ENCODE measurements at regions not wholly inside any gene's neighbourhood (a gene's known extent, or its start where the extent isn't known, plus 50 kb on each side); places are given as distances from the start of the nearest gene placed in this dataset.

GRCh38 chr4:10302096-10302495 lies 155.1 kb downstream of the ZNF518B start:
- CTCF ChIA-PET: no interaction called here
- POLR2A ChIA-PET: no interaction called here
- ATAC-seq (ENCODE audit: low read depth) (no peak), DNase-seq (no peak)
- no peak overlapping the region for H3K4me2 ChIP-seq (replicated peaks; ENCODE audit: low read depth, low read length, poor library complexity, severe bottlenecking)
- Mint-ChIP-seq H3K9me3 (ENCODE audit: insufficient read depth) (no peaks in the 10 kb centered on the region), H3K27ac (no peak overlapping the region), H3K4me3 (no peak overlapping the region), H3K4me1 (no peaks in the 10 kb centered on the region), H3K27me3 (peaks cover 10% of the 10 kb centered on the region)
- no peak overlapping the region for H3K9ac ChIP-seq (ENCODE audit: low read length)
- no peak overlapping the region for H3K4me3 ChIP-seq (ENCODE audit: control extremely low read depth in 1 of 5, extremely low read depth in 1 of 5, insufficient read depth in 1 of 5, low read depth in 2 of 5, low read length in 4 of 5)
- no peaks in the 10 kb centered on the region for H3K9me3 ChIP-seq (ENCODE audit: control extremely low read depth in 1 of 3, control insufficient read depth in 2 of 3, insufficient read depth in 1 of 3, low read length in 2 of 3)
- no peaks in the 10 kb centered on the region for H4K20me1 ChIP-seq (ENCODE audit: control insufficient read depth, insufficient read depth, low read length, poor library complexity, severe bottlenecking)
- H3K79me2 ChIP-seq (ENCODE audit: control insufficient read depth, insufficient read depth, low read length): no peaks in the 10 kb centered on the region
- 43% methylated on average over 1 of the region's 2 CpGs for WGBS (ENCODE audit: insufficient coverage)
- intact Hi-C loops (cut with micrococcal nuclease): no loop called here
- H2AFZ ChIP-seq (ENCODE audit: insufficient read depth, low read depth, low read length, poor library complexity, severe bottlenecking): no peak overlapping the region
- H3K4me1 ChIP-seq (ENCODE audit: control insufficient read depth in 2 of 2, insufficient read depth in 2 of 2, low read length in 2 of 2): no peaks in the 10 kb centered on the region
- no peak overlapping the region for H3K27ac ChIP-seq (ENCODE audit: low read length in 2 of 2)
- no peaks in the 10 kb centered on the region for H3K36me3 ChIP-seq (replicated peaks in 1 of 2; ENCODE audit: control extremely low read depth in 1 of 2, control insufficient read depth in 1 of 2, extremely low read depth in 1 of 2, insufficient read depth in 2 of 2, low read length in 1 of 2)
- peaks cover 0 to 3% (median 0%) of the 10 kb centered on the region in 4 experiments for H3K27me3 ChIP-seq (replicated peaks in 1 of 4; ENCODE audit: control extremely low read depth in 1 of 4, control insufficient read depth in 3 of 4, insufficient read depth in 4 of 4, low read length in 3 of 4)
- TF ChIP-seq CTCF (IDR thresholded peaks at IDR 0.05) (no peak), EZH2 (IDR thresholded peaks at IDR 0.05; ENCODE audit: borderline replicate concordance, insufficient read depth, low read depth, low read length, poor library complexity, severe bottlenecking) (no peak)

- intact Hi-C loops (cut with micrococcal nuclease): no loop called here
- Mint-ChIP-seq H3K27me3 (peaks cover 10% of the 10 kb centered on the region), H3K4me3 (no peak overlapping the region), H3K9me3 (ENCODE audit: insufficient read depth) (no peaks in the 10 kb centered on the region), H3K27ac (no peak overlapping the region), H3K4me1 (no peaks in the 10 kb centered on the region)
- H3K27ac ChIP-seq (ENCODE audit: low read length in 2 of 2): no peak overlapping the region
- H4K20me1 ChIP-seq (ENCODE audit: control insufficient read depth, insufficient read depth, low read length, poor library complexity, severe bottlenecking): no peaks in the 10 kb centered on the region
- H3K4me3 ChIP-seq (ENCODE audit: control extremely low read depth in 1 of 5, extremely low read depth in 1 of 5, insufficient read depth in 1 of 5, low read depth in 2 of 5, low read length in 4 of 5): no peak overlapping the region
- no peaks in the 10 kb centered on the region for H3K79me2 ChIP-seq (ENCODE audit: control insufficient read depth, insufficient read depth, low read length)
- no peak overlapping the region for H3K9ac ChIP-seq (ENCODE audit: low read length)
- H3K9me3 ChIP-seq (ENCODE audit: control extremely low read depth in 1 of 3, control insufficient read depth in 2 of 3, insufficient read depth in 1 of 3, low read length in 2 of 3): no peaks in the 10 kb centered on the region
- H2AFZ ChIP-seq (ENCODE audit: insufficient read depth, low read depth, low read length, poor library complexity, severe bottlenecking): no peak overlapping the region
- no peaks in the 10 kb centered on the region for H3K27me3 ChIP-seq (replicated peaks in 1 of 4; ENCODE audit: control extremely low read depth in 1 of 4, control insufficient read depth in 3 of 4, insufficient read depth in 4 of 4, low read length in 3 of 4)
- ChIA-PET POLR2A (no interaction called here), CTCF (no interaction called here)
- no peak overlapping the region for H3K4me2 ChIP-seq (replicated peaks; ENCODE audit: low read depth, low read length, poor library complexity, severe bottlenecking)
- no peaks in the 10 kb centered on the region for H3K4me1 ChIP-seq (ENCODE audit: control insufficient read depth in 2 of 2, insufficient read depth in 2 of 2, low read length in 2 of 2)
- no peak for TF ChIP-seq CTCF (IDR thresholded peaks at IDR 0.05)
- no peak for TF ChIP-seq EZH2 (IDR thresholded peaks at IDR 0.05; ENCODE audit: borderline replicate concordance, insufficient read depth, low read depth, low read length, poor library complexity, severe bottlenecking)
- 22% methylated on average over 1 of the region's 3 CpGs for WGBS (ENCODE audit: insufficient coverage)
- no peaks in the 10 kb centered on the region for H3K36me3 ChIP-seq (replicated peaks in 1 of 2; ENCODE audit: control extremely low read depth in 1 of 2, control insufficient read depth in 1 of 2, extremely low read depth in 1 of 2, insufficient read depth in 2 of 2, low read length in 1 of 2)
- DNase-seq (no peak), ATAC-seq (ENCODE audit: low read depth) (no peak)
These were observed 157.6 kb downstream of the ZNF518B start for GRCh38 chr4:10299601-10300000.

All from B cell (primary cell).